SHP77 (cell line): ENCODE measurements at regions not wholly inside any gene's neighbourhood (a gene's known extent, or its start where the extent isn't known, plus 50 kb on each side); places are given as distances from the start of the nearest gene placed in this dataset.

Source experiments
- DNase-seq, 2 experiments: peaks; one replicate each; lab custom pipeline; 2025; lab: John Stamatoyannopoulos, UW

GRCh38 chr22:49435596-49435995, 392.1 kb downstream of the BRD1 start:
- no peak for DNase-seq

GRCh38 chr22:49433717-49434611, 393.7 kb downstream of the BRD1 start:
- no peak for DNase-seq

GRCh38 chr22:49432897-49433443, 394.7 kb downstream of the BRD1 start:
- no peak for DNase-seq

- no peak for DNase-seq
Measured at GRCh38 chr22:49432211-49432896, 395.3 kb downstream of the BRD1 start.

- DNase-seq, result no peak
Measured at GRCh38 chr22:49431551-49431950, 396.1 kb downstream of the BRD1 start.

- no peak for DNase-seq
Measured at GRCh38 chr22:49429066-49429465, 398.6 kb downstream of the BRD1 start.

- no peak for DNase-seq
Measured at GRCh38 chr22:49427941-49428340, 399.7 kb downstream of the BRD1 start.

GRCh38 chr22:49427341-49427740, 400.3 kb downstream of the BRD1 start:
- no peak for DNase-seq

GRCh38 chr22:49426618-49427266, 400.9 kb downstream of the BRD1 start:
- no peak for DNase-seq

- no peak for DNase-seq
Measured at GRCh38 chr22:49426098-49426497, 401.6 kb downstream of the BRD1 start.

- DNase-seq, result no peak
Measured at GRCh38 chr22:49425356-49425755, 402.3 kb downstream of the BRD1 start.

GRCh38 chr22:49424893-49425270, 402.8 kb downstream of the BRD1 start:
- no peak for DNase-seq

GRCh38 chr22:49423125-49423650, 404.5 kb downstream of the BRD1 start:
- no peak for DNase-seq

- no peak for DNase-seq
Measured at GRCh38 chr22:49422701-49423100, 405.0 kb downstream of the BRD1 start.

GRCh38 chr22:49420651-49421050, 407.0 kb downstream of the BRD1 start:
- no peak for DNase-seq

GRCh38 chr22:49419661-49420060, 408.0 kb downstream of the BRD1 start:
- no peak for DNase-seq

GRCh38 chr22:49418943-49419342, 408.7 kb downstream of the BRD1 start:
- DNase-seq, result no peak

GRCh38 chr22:49418341-49418894, 409.3 kb downstream of the BRD1 start:
- no peak for DNase-seq

GRCh38 chr22:49417833-49418232, 409.8 kb downstream of the BRD1 start:
- DNase-seq, result no peak

GRCh38 chr22:49417326-49417725, 410.3 kb downstream of the BRD1 start:
- no peak for DNase-seq

- peak; percentile 86 to 93 for DNase-seq
Measured at GRCh38 chr22:49415151-49415951, 412.3 kb downstream of the BRD1 start.
